Endodermal cell (in vitro differentiated cells): ENCODE measurements at regions not wholly inside any gene's neighbourhood (a gene's known extent, or its start where the extent isn't known, plus 50 kb on each side); places are given as distances from the start of the nearest gene placed in this dataset.

Experiments used
- DNase-seq: peaks from one replicate; pipeline ENCODE4 v3.0.0-alpha.2; 2017
- H3K27ac ChIP-seq: 2 replicates; pipeline ENCODE4 v1.5.1; 2013; ENCODE audit warnings: mild to moderate bottlenecking, low read depth, low read length, moderate library complexity
- H3K27me3 ChIP-seq: 2 replicates; pipeline ENCODE4 v1.6.1; 2013; ENCODE audit warnings: mild to moderate bottlenecking, low read length, moderate library complexity; ENCODE audit not compliant: insufficient read depth, control insufficient read depth, poor library complexity, severe bottlenecking
- H3K36me3 ChIP-seq: 2 replicates; pipeline ENCODE4 v1.7.0; 2013; ENCODE audit warnings: mild to moderate bottlenecking, low read length, moderate library complexity; ENCODE audit not compliant: control insufficient read depth, insufficient read depth
- H3K4me1 ChIP-seq: one replicate; pipeline ENCODE4 v1.7.0; 2013; ENCODE audit warnings: low read length; ENCODE audit not compliant: control insufficient read depth, insufficient read depth
- H3K4me3 ChIP-seq: 2 replicates; pipeline ENCODE4 v1.5.1; 2013; ENCODE audit warnings: mild to moderate bottlenecking, low read length, moderate library complexity
- H3K9ac ChIP-seq: 2 replicates; pipeline ENCODE4 v1.6.1; 2013; ENCODE audit warnings: mild to moderate bottlenecking, low read length, moderate library complexity; ENCODE audit not compliant: poor library complexity, severe bottlenecking; ENCODE audit errors: extremely low read depth
- H3K9me3 ChIP-seq: 2 replicates; pipeline ENCODE4 v1.6.1; 2013; ENCODE audit warnings: mild to moderate bottlenecking, low read length, moderate library complexity; ENCODE audit not compliant: control insufficient read depth
- H3K27ac Mint-ChIP-seq: 2 replicates; pipeline ENCODE4 v1.8.0; 2020; ENCODE audit warnings: mixed read lengths
- H3K27me3 Mint-ChIP-seq: 2 replicates; pipeline ENCODE4 v1.8.0; 2021; ENCODE audit warnings: mild to moderate bottlenecking, mixed read lengths; ENCODE audit not compliant: insufficient read depth
- H3K36me3 Mint-ChIP-seq: 2 replicates; pipeline ENCODE4 v1.8.0; 2020; ENCODE audit warnings: low read depth, mixed read lengths
- H3K4me1 Mint-ChIP-seq: 2 replicates; pipeline ENCODE4 v1.8.0; 2020; ENCODE audit warnings: mixed read lengths
- H3K4me3 Mint-ChIP-seq: 2 replicates; pipeline ENCODE4 v1.8.0; 2020; ENCODE audit warnings: mild to moderate bottlenecking, moderate library complexity, mixed read lengths
- H3K9me3 Mint-ChIP-seq: 2 replicates; pipeline ENCODE4 v1.8.0; 2020; ENCODE audit warnings: mild to moderate bottlenecking, mixed read lengths
- WGBS, 2 experiments: methylation state at CpG; one replicate each; pipeline versions ENCODE4 v1.1.5 to v1.1.7; 2013; ENCODE audit warnings: missing lambda C conversion rate in 2 of 2, mixed read lengths in 1 of 2; ENCODE audit not compliant: insufficient coverage in 1 of 2, insufficient read length in 1 of 2; 5-methylcytosine and 5-hydroxymethylcytosine counted together
- TF ChIP-seq, protein P1 (sequence below): fragments of 200-600 bp; sonication (generic); conservative IDR thresholded peaks from 2 replicates; pipeline ENCODE4 v1.5.0; 2021; ENCODE audit warnings: antibody characterized with exemption, mild to moderate bottlenecking

GRCh38 chr13:88544836-88545235 lies 873.7 kb downstream of the SLITRK5 start:
- H3K9me3 Mint-ChIP-seq = no peaks in the 10 kb centered on the region
- WGBS, 2 experiments = 50 to 59% methylated on average over 1 of the region's 1 CpG

GRCh38 chr13:88552966-88553365 lies 881.8 kb downstream of the SLITRK5 start:
- no peak overlapping the region for H3K9ac ChIP-seq
- H3K27ac Mint-ChIP-seq = no peak overlapping the region

More at GRCh38 chr13:88544836-88545235, 873.7 kb downstream of the SLITRK5 start:
- no peak overlapping the region for H3K27ac Mint-ChIP-seq
- H3K27ac ChIP-seq = no peak overlapping the region
- no peak for DNase-seq
- no peak overlapping the region for H3K4me3 Mint-ChIP-seq
- no peaks in the 10 kb centered on the region for H3K36me3 Mint-ChIP-seq
- no peaks in the 10 kb centered on the region for H3K4me1 ChIP-seq
- no peak overlapping the region for H3K9ac ChIP-seq
- H3K36me3 ChIP-seq = no peaks in the 10 kb centered on the region
- H3K27me3 ChIP-seq = no peaks in the 10 kb centered on the region
- no peak overlapping the region for H3K4me3 ChIP-seq
- H3K27me3 Mint-ChIP-seq = no peaks in the 10 kb centered on the region
- H3K9me3 ChIP-seq = no peaks in the 10 kb centered on the region
- H3K4me1 Mint-ChIP-seq = no peaks in the 10 kb centered on the region
- TF ChIP-seq, protein P1, sequence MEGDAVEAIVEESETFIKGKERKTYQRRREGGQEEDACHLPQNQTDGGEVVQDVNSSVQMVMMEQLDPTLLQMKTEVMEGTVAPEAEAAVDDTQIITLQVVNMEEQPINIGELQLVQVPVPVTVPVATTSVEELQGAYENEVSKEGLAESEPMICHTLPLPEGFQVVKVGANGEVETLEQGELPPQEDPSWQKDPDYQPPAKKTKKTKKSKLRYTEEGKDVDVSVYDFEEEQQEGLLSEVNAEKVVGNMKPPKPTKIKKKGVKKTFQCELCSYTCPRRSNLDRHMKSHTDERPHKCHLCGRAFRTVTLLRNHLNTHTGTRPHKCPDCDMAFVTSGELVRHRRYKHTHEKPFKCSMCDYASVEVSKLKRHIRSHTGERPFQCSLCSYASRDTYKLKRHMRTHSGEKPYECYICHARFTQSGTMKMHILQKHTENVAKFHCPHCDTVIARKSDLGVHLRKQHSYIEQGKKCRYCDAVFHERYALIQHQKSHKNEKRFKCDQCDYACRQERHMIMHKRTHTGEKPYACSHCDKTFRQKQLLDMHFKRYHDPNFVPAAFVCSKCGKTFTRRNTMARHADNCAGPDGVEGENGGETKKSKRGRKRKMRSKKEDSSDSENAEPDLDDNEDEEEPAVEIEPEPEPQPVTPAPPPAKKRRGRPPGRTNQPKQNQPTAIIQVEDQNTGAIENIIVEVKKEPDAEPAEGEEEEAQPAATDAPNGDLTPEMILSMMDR = no peak

DNA sequence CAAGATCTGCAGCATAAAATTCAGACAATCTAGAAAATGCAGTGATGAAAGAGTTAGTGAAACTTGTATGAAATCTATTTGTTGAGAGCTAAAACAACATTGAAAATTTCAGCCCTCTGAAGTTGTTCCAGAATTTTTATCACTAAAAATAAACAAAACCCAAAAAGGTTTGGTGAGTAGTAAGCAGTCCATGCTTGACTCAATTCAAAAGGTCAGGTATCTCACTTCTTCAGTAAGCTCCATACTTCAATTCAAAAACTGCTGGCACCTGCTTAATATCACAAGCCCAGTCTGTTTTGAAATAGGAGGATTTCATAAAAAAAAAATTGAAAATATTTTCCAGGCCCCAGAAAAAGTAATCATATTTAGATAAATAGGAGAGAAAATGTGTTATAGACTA lies 894.4 kb downstream of the SLITRK5 start:
- TF ChIP-seq, protein P1 = no peak
- Mint-ChIP-seq H3K4me3 (no peak overlapping the region), H3K9me3 (no peaks in the 10 kb centered on the region), H3K4me1 (no peaks in the 10 kb centered on the region), H3K27ac (no peak overlapping the region), H3K27me3 (no peaks in the 10 kb centered on the region), H3K36me3 (no peaks in the 10 kb centered on the region)
- no peak overlapping the region for H3K27ac ChIP-seq
- DNase-seq = no peak
- no peaks in the 10 kb centered on the region for H3K9me3 ChIP-seq
- H3K9ac ChIP-seq = no peak overlapping the region
- H3K36me3 ChIP-seq = no peaks in the 10 kb centered on the region
- H3K4me1 ChIP-seq = no peaks in the 10 kb centered on the region
- no peaks in the 10 kb centered on the region for H3K27me3 ChIP-seq
- no peak overlapping the region for H3K4me3 ChIP-seq

More at GRCh38 chr13:88552966-88553365, 881.8 kb downstream of the SLITRK5 start:
- Histone ChIP-seq H3K36me3 (no peaks in the 10 kb centered on the region), H3K9me3 (no peaks in the 10 kb centered on the region), H3K27ac (no peak overlapping the region), H3K4me1 (no peaks in the 10 kb centered on the region), H3K27me3 (no peaks in the 10 kb centered on the region), H3K4me3 (no peak overlapping the region)
- Mint-ChIP-seq H3K36me3 (no peaks in the 10 kb centered on the region), H3K4me1 (no peaks in the 10 kb centered on the region), H3K4me3 (no peak overlapping the region), H3K9me3 (no peaks in the 10 kb centered on the region), H3K27me3 (no peaks in the 10 kb centered on the region)
- DNase-seq = no peak
- TF ChIP-seq, protein P1 = no peak
- WGBS, 2 experiments = 100% methylated on average over 2 of the region's 2 CpGs
